CD4-positive, CD25-positive, alpha-beta regulatory T cell (primary cell): ENCODE measurements at regions not wholly inside any gene's neighbourhood (a gene's known extent, or its start where the extent isn't known, plus 50 kb on each side); places are given as distances from the start of the nearest gene placed in this dataset.

Experiments used
- ATAC-seq, 2 donors: fragments of 150-1000 bp; cut with Tn5 transposase; one replicate each; pipeline ENCODE4 v1.10.0; 2021; ENCODE audit warnings: low read depth in 2 of 2, moderate number of reproducible peaks in 2 of 2, moderate library complexity in 1 of 2
- DNase-seq, 3 donors: peaks; one replicate each; pipeline versions ENCODE4 v3.0.0 to v3.0.0-alpha.2; 2012 to 2022; ENCODE audit warnings: mixed read lengths in 1 of 3
- H3K27ac ChIP-seq: one replicate; pipeline ENCODE4 v1.7.0; 2013; ENCODE audit warnings: mild to moderate bottlenecking, low read length; ENCODE audit not compliant: insufficient read depth, poor library complexity, severe bottlenecking
- H3K27me3 ChIP-seq: one replicate; pipeline ENCODE4 v1.7.0; 2013; ENCODE audit warnings: low read length; ENCODE audit not compliant: control insufficient read depth, insufficient read depth
- H3K36me3 ChIP-seq: one replicate; pipeline ENCODE4 v1.7.0; 2013; ENCODE audit warnings: mild to moderate bottlenecking, low read length, moderate library complexity; ENCODE audit not compliant: control insufficient read depth, insufficient read depth
- H3K4me1 ChIP-seq: 2 replicates; pipeline ENCODE4 v1.7.0; 2013; ENCODE audit warnings: mild to moderate bottlenecking, low read length; ENCODE audit not compliant: insufficient read depth, control insufficient read depth, poor library complexity, severe bottlenecking
- H3K4me3 ChIP-seq: one replicate; pipeline ENCODE4 v1.7.0; 2013; ENCODE audit warnings: low read depth, mild to moderate bottlenecking, low read length, moderate library complexity
- H3K9me3 ChIP-seq, 2 experiments: 1 replicate in 1 of 2; 2 replicates in 1 of 2; pipeline ENCODE4 v1.7.0; 2013; ENCODE audit warnings: low read length in 2 of 2, mild to moderate bottlenecking in 1 of 2, moderate library complexity in 1 of 2; ENCODE audit not compliant: control insufficient read depth in 2 of 2
- H3K27ac Mint-ChIP-seq, 3 donors: one replicate each; pipeline ENCODE4 v1.8.0; 2020 to 2022; ENCODE audit warnings: mild to moderate bottlenecking in 3 of 3, mixed read lengths in 3 of 3, moderate library complexity in 2 of 3
- H3K27me3 Mint-ChIP-seq: one replicate; pipeline ENCODE4 v1.8.0; 2022; ENCODE audit warnings: mild to moderate bottlenecking, mixed read lengths
- H3K36me3 Mint-ChIP-seq: one replicate; pipeline ENCODE4 v1.8.0; 2020; ENCODE audit warnings: mixed read lengths
- H3K4me1 Mint-ChIP-seq, 4 donors: one replicate each; pipeline ENCODE4 v1.8.0; 2020 to 2022; ENCODE audit warnings: mixed read lengths in 4 of 4, mild to moderate bottlenecking in 1 of 4
- H3K4me3 Mint-ChIP-seq, 4 donors: one replicate each; pipeline ENCODE4 v1.8.0; 2020 to 2022; ENCODE audit warnings: mild to moderate bottlenecking in 4 of 4, mixed read lengths in 4 of 4, moderate library complexity in 3 of 4
- H3K9me3 Mint-ChIP-seq, 7 donors: one replicate each; pipeline ENCODE4 v1.8.0; 2020 to 2022; ENCODE audit warnings: mixed read lengths in 7 of 7, mild to moderate bottlenecking in 3 of 7, moderate library complexity in 2 of 7

DNA sequence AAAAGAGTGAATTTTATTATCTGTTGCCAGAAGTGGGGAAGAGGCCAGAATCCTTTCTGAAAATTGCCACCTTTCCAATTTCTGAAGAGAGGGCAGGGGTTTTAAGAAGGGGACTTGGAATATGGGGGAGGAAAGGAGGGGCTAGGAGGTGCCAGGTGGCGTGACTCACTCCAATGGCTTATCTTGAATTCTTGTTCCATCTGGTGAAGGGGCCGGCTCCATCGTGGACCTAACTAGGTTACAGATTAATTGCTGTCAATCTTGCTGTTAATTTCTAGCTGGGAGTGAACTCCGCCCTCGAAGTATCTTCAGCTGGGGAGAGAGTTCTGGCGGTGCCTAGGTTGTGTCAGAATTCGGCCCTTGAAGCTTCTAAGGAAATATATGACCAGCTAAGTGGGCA, 138.7 kb downstream of the YTHDC2 start:
- Histone ChIP-seq H3K4me1 (no peaks in the 10 kb centered on the region), H3K4me3 (no peak overlapping the region), H3K27me3 (no peaks in the 10 kb centered on the region), H3K27ac (no peak overlapping the region), H3K36me3 (no peaks in the 10 kb centered on the region), H3K9me3 (no peaks in the 10 kb centered on the region)
- ATAC-seq (no peak), DNase-seq (no peak)
- Mint-ChIP-seq H3K4me3 (no peak overlapping the region), H3K9me3 (peaks cover 0 to 4% (median 0%) of the 10 kb centered on the region in 7 donors), H3K36me3 (no peaks in the 10 kb centered on the region), H3K4me1 (no peaks in the 10 kb centered on the region), H3K27me3 (peaks cover 17% of the 10 kb centered on the region), H3K27ac (no peak overlapping the region)

- Mint-ChIP-seq H3K4me3 (no peak overlapping the region), H3K36me3 (no peaks in the 10 kb centered on the region)
- no peaks in the 10 kb centered on the region for H3K36me3 ChIP-seq
Measured at GRCh38 chr5:113654828-113655227, 141.3 kb downstream of the YTHDC2 start.

DNA sequence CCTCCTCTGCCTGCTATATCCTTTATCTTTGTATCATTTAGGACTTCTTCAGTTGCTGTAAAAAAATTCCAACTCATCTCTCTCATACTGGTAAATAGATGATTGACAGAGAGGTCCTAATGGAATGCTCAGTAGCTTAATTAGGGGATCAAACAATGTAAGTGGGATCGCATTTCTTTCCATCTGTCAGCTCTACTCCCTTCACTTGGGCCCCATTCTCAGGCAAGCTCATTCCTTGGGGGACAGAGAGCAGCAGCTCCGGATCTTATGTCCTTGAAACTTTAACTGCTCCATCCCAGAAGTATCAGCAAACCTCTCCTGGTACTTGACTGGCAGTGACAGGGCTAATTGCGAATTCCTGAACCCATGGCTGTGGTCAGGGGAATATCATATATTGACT, 146.7 kb downstream of the YTHDC2 start:
- H3K4me1 Mint-ChIP-seq, result no peaks in the 10 kb centered on the region
- no peaks in the 10 kb centered on the region for H3K36me3 Mint-ChIP-seq
- no peak for ATAC-seq
- Histone ChIP-seq H3K36me3 (no peaks in the 10 kb centered on the region), H3K27ac (no peak overlapping the region), H3K9me3 (no peaks in the 10 kb centered on the region), H3K27me3 (no peaks in the 10 kb centered on the region), H3K4me3 (no peak overlapping the region), H3K4me1 (no peaks in the 10 kb centered on the region)
- H3K4me3 Mint-ChIP-seq, result no peak overlapping the region
- H3K27ac Mint-ChIP-seq, result no peak overlapping the region
- H3K9me3 Mint-ChIP-seq, result peaks cover 0 to 4% (median 0%) of the 10 kb centered on the region in 7 donors
- no peak for DNase-seq
- peaks cover 18% of the 10 kb centered on the region for H3K27me3 Mint-ChIP-seq

More at GRCh38 chr5:113654828-113655227, 141.3 kb downstream of the YTHDC2 start:
- Mint-ChIP-seq H3K27me3 (no peaks in the 10 kb centered on the region), H3K9me3 (peaks cover 0 to 4% (median 0%) of the 10 kb centered on the region in 7 donors), H3K27ac (no peak overlapping the region), H3K4me1 (no peaks in the 10 kb centered on the region)
- no peak overlapping the region for H3K4me3 ChIP-seq
- H3K9me3 ChIP-seq, result no peaks in the 10 kb centered on the region
- no peaks in the 10 kb centered on the region for H3K4me1 ChIP-seq
- no peak for DNase-seq
- H3K27ac ChIP-seq, result no peak overlapping the region
- H3K27me3 ChIP-seq, result no peaks in the 10 kb centered on the region
- ATAC-seq, result no peak

DNA sequence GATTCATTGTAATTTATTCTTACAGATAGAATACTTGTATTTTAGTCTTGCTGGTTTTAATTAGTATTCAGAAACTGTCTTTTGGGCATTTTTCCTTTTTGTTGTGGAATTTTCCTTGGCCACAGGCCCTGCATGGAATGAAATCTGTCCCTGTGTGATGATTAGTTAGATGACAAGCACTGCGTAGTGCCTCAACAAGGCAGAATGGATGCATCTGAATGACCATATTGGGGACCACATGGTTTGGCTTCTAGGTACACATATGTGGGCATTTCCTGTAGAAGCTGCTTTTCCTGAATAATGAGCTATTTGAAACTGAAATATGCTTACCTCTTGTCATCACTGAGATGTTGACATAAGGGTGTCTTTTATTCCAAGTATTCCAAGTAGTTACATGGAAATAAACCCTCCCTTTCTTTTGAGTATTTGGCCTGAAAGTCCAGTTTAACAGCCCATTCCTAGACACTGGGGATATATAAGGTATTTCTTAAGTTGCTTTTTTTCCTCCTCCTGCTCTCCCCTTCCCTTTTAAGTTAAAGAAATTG, 147.3 kb downstream of the YTHDC2 start:
- no peak for DNase-seq
- H3K27ac ChIP-seq, result no peak overlapping the region
- H3K4me1 ChIP-seq, result no peaks in the 10 kb centered on the region
- H3K27me3 ChIP-seq, result no peaks in the 10 kb centered on the region
- H3K27ac Mint-ChIP-seq, result no peak overlapping the region
- H3K4me1 Mint-ChIP-seq, result no peaks in the 10 kb centered on the region
- H3K27me3 Mint-ChIP-seq, result peaks cover 18% of the 10 kb centered on the region
- H3K36me3 Mint-ChIP-seq, result no peaks in the 10 kb centered on the region
- no peak overlapping the region for H3K4me3 Mint-ChIP-seq
- H3K36me3 ChIP-seq, result no peaks in the 10 kb centered on the region
- H3K4me3 ChIP-seq, result no peak overlapping the region
- H3K9me3 ChIP-seq, result no peaks in the 10 kb centered on the region
- peaks cover 0 to 4% (median 0%) of the 10 kb centered on the region in 7 donors for H3K9me3 Mint-ChIP-seq
- no peak for ATAC-seq

GRCh38 chr5:113663879-113664541, 150.5 kb downstream of the YTHDC2 start:
- peak in 1 of 3 donors; percentile 20 for DNase-seq
- ATAC-seq, result no peak
- Mint-ChIP-seq H3K4me1 (no peaks in the 10 kb centered on the region), H3K36me3 (no peaks in the 10 kb centered on the region), H3K27me3 (peaks cover 23% of the 10 kb centered on the region), H3K4me3 (no peak overlapping the region), H3K27ac (no peak overlapping the region), H3K9me3 (peaks cover 0 to 4% (median 0%) of the 10 kb centered on the region in 7 donors)
- Histone ChIP-seq H3K36me3 (no peaks in the 10 kb centered on the region), H3K27ac (no peak overlapping the region), H3K9me3 (no peaks in the 10 kb centered on the region), H3K4me3 (no peak overlapping the region), H3K4me1 (no peaks in the 10 kb centered on the region), H3K27me3 (no peaks in the 10 kb centered on the region)

DNA sequence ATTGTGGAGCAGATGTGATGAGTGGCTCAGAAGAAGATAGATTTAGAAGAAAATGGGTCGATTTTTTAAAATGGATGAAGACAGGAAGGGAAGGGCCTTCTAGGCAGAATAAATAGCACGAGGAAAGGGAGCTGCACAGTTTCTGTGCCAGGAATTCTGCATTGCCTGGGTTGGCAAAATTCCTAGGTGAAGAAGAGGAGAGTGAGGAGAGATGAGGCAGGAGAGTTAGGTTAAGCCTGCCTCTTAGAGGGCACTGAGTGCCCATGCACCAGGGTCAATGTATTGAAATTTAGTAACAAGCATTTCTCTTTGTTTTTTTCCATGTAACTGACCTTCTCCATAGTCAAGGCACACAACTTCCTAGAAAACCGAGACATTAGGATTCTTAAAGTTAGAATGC, 159.5 kb downstream of the YTHDC2 start:
- Mint-ChIP-seq H3K4me1 (no peaks in the 10 kb centered on the region), H3K27me3 (peaks cover 18% of the 10 kb centered on the region), H3K36me3 (no peaks in the 10 kb centered on the region), H3K27ac (no peak overlapping the region), H3K4me3 (no peak overlapping the region), H3K9me3 (peaks cover 0 to 3% (median 0%) of the 10 kb centered on the region in 7 donors)
- H3K27ac ChIP-seq, result no peak overlapping the region
- no peaks in the 10 kb centered on the region for H3K4me1 ChIP-seq
- H3K4me3 ChIP-seq, result no peak overlapping the region
- no peaks in the 10 kb centered on the region for H3K27me3 ChIP-seq
- no peaks in the 10 kb centered on the region for H3K9me3 ChIP-seq
- no peak for ATAC-seq
- DNase-seq, result no peak
- no peaks in the 10 kb centered on the region for H3K36me3 ChIP-seq

GRCh38 chr5:113675166-113675565, 161.7 kb downstream of the YTHDC2 start:
- Histone ChIP-seq H3K27ac (no peak overlapping the region), H3K9me3 (no peaks in the 10 kb centered on the region), H3K4me3 (no peak overlapping the region), H3K27me3 (no peaks in the 10 kb centered on the region), H3K36me3 (no peaks in the 10 kb centered on the region), H3K4me1 (no peaks in the 10 kb centered on the region)
- Mint-ChIP-seq H3K9me3 (peaks cover 0 to 3% (median 0%) of the 10 kb centered on the region in 7 donors), H3K4me3 (no peak overlapping the region), H3K27ac (no peak overlapping the region), H3K4me1 (no peaks in the 10 kb centered on the region), H3K36me3 (no peaks in the 10 kb centered on the region), H3K27me3 (peaks cover 12% of the 10 kb centered on the region)
- DNase-seq, result no peak
- ATAC-seq, result no peak

- no peak overlapping the region for H3K27ac Mint-ChIP-seq
- H3K4me1 Mint-ChIP-seq, result no peaks in the 10 kb centered on the region
- DNase-seq, result no peak
Measured at GRCh38 chr5:113678202-113678601, 164.7 kb downstream of the YTHDC2 start.

More at GRCh38 chr5:113678202-113678601, 164.7 kb downstream of the YTHDC2 start:
- Mint-ChIP-seq H3K27me3 (peaks cover 5% of the 10 kb centered on the region), H3K36me3 (no peaks in the 10 kb centered on the region), H3K9me3 (peaks cover 0 to 3% (median 0%) of the 10 kb centered on the region in 7 donors), H3K4me3 (no peak overlapping the region)
- Histone ChIP-seq H3K4me3 (no peak overlapping the region), H3K36me3 (no peaks in the 10 kb centered on the region), H3K9me3 (no peaks in the 10 kb centered on the region), H3K4me1 (no peaks in the 10 kb centered on the region), H3K27me3 (no peaks in the 10 kb centered on the region), H3K27ac (no peak overlapping the region)
- ATAC-seq, result no peak
